ENCODE measurements at regions not wholly inside any gene's neighbourhood (a gene's known extent, or its start where the extent isn't known, plus 50 kb on each side); places are given as distances from the start of the nearest gene placed in this dataset.
"Not testable (repeated sequence)": the region's sequence is repeated elsewhere in the genome, so short reads cannot be mapped to it uniquely, and the experiment has no call there.

DNA sequence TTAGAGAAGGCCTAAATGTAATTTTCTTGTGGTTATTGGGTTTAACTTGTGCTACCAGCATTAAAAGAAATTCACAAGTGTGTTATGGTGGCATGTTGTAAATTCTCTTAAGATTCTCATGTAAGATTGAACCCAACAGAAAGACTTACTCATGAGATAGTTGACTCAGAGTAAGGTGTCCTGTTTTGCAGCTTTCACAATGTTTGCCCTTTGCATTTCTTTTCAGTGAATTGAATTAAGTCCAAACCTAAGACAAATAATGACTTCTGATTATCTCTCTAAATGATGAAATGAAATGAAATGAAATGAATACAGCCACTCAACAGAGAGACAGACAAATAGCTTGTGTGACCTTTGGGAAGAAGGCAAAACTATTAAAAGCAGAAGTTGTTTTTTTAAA lies 1696.9 kb upstream of the WWC1 start:
- no peak for DNase-seq (ENCODE audit: low read depth in 4 of 4, low spot score in 1 of 4)

GRCh38 chr5:166595274-166595951 lies 1696.0 kb upstream of the WWC1 start:
- no peak for DNase-seq (ENCODE audit: low read depth in 4 of 4, low spot score in 1 of 4)

- no peak for DNase-seq (ENCODE audit: low read depth in 4 of 4, low spot score in 1 of 4)
These were observed 1695.4 kb upstream of the WWC1 start for GRCh38 chr5:166596043-166596442.

- DNase-seq (ENCODE audit: low read depth in 4 of 4, low spot score in 1 of 4) = no peak
These were observed 1689.2 kb upstream of the WWC1 start for GRCh38 chr5:166602271-166602670.

GRCh38 chr5:166617507-166617906 lies 1673.9 kb upstream of the WWC1 start:
- DNase-seq (ENCODE audit: low read depth in 4 of 4, low spot score in 1 of 4) = no peak

DNA sequence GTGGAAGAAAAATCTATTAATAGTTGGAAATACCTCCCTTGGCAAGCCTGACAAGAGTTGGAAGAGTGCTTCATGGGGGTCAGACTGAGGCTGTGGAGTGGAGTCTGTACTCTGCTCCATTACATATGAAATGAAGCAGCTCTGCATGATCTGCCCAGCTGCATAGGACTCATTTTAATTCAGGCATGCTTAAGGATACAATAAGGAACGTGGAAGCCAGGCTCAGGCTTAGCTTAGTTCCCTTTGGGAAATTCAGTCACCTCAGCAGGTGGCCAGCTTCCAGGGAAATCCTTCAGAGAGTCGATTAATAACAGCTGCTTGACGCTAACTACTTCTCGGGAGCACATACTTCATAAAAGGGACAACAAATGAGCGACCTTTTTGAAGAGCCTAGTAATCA lies 1672.9 kb upstream of the WWC1 start:
- DNase-seq (ENCODE audit: low read depth in 4 of 4, low spot score in 1 of 4) = no peak

GRCh38 chr5:166624573-166624972 lies 1666.9 kb upstream of the WWC1 start:
- no peak for DNase-seq (ENCODE audit: low read depth in 4 of 4, low spot score in 1 of 4)

- DNase-seq (ENCODE audit: low read depth in 4 of 4, low spot score in 1 of 4) = no peak
These were observed 1666.1 kb upstream of the WWC1 start for GRCh38 chr5:166625210-166625865.

- no peak for DNase-seq (ENCODE audit: low read depth in 4 of 4, low spot score in 1 of 4)
These were observed 1654.2 kb upstream of the WWC1 start for GRCh38 chr5:166637295-166637694.

- DNase-seq (ENCODE audit: low read depth in 4 of 4, low spot score in 1 of 4) = no peak
These were observed 1652.3 kb upstream of the WWC1 start for GRCh38 chr5:166639151-166639550.

DNA sequence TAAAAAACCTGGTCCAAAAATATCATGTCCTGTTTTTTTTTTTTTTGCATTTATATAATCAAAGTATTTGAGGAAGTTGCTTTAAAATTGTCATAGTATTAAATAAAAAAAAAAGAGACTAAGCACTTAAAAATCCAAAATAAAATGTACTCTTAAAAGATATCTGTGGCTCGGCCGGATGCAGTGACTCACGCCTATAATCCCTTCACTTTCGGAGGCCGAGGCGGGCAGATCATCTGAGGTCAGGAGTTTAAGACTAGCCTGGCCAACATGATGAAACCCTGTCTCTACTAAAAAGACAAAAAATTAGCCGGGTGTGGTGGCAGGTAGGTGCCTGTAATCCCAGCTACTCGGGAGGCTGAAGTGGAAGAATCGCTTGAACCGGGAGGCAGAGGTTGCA lies 1651.3 kb upstream of the WWC1 start:
- not testable (repeated sequence) for DNase-seq (ENCODE audit: low read depth in 4 of 4, low spot score in 1 of 4)

GRCh38 chr5:166648736-166649135 lies 1642.7 kb upstream of the WWC1 start:
- no peak for DNase-seq (ENCODE audit: low read depth in 4 of 4, low spot score in 1 of 4)

GRCh38 chr5:166649676-166650075 lies 1641.8 kb upstream of the WWC1 start:
- no peak for DNase-seq (ENCODE audit: low read depth in 4 of 4, low spot score in 1 of 4)

DNA sequence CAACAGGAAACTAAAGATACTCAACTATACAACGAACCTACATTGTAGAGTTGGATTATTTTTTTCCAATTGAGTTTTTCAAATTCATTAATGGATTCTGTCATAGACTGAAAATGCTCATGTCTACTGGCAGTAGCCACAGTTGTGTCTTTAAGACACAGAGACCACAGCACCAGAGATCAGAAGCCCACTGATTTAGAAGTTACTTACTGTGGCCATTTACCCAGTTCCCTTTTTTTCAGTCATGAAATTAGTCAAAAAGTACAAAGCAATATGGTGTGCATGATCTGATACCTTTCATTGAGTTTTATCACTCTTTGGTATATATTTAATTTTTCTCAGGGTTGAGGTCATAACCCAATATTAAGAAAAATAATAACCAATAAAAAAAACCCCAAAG lies 1640.2 kb upstream of the WWC1 start:
- DNase-seq (ENCODE audit: low read depth in 4 of 4, low spot score in 1 of 4) = no peak

- DNase-seq (ENCODE audit: low read depth in 4 of 4, low spot score in 1 of 4) = no peak
These were observed 1619.6 kb upstream of the WWC1 start for GRCh38 chr5:166671811-166672210.

DNA sequence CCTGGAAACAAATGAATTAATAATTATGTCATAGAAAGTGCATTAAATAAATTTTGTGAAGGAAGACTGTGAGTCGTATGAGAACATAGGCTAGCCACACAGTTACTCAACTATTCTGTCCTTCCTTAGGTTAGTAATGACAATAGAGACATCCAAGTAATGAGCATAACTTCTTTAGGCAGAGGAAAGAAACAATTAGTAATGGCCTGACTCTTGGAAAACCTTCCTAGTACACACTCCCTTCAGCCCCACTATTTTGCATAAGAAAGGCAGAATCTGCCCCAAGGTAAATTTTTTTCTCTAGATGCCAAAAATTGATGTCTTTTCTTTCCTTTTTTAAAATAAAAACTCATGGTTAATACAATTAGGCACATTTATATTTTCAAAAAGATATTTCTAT lies 1619.0 kb upstream of the WWC1 start:
- no peak for DNase-seq (ENCODE audit: low read depth in 4 of 4, low spot score in 1 of 4)

GRCh38 chr5:166677891-166678290 lies 1613.6 kb upstream of the WWC1 start:
- DNase-seq (ENCODE audit: low read depth in 4 of 4, low spot score in 1 of 4) = no peak

DNA sequence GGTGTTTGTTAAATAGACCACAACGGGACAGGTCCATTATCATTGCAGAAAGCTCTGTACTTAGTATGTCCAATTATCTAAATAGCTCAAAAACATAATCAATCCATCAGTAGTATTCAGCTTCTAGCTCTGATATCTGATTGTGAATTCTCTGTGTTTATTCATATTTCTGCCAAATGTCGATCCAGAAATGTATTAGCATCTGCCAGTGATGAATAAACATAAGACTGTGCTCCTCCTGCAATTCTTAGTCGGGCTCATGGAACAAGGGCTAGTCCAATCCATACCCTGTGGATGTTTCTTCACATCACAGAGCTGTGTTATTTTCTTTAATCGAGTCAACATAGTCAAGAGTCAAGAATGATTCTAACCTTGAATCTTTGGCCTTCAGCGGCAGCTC lies 1612.1 kb upstream of the WWC1 start:
- DNase-seq (ENCODE audit: low read depth in 4 of 4, low spot score in 1 of 4) = no peak

- DNase-seq (ENCODE audit: low read depth in 4 of 4, low spot score in 1 of 4) = no peak
These were observed 1596.1 kb upstream of the WWC1 start for GRCh38 chr5:166695326-166695725.

DNA sequence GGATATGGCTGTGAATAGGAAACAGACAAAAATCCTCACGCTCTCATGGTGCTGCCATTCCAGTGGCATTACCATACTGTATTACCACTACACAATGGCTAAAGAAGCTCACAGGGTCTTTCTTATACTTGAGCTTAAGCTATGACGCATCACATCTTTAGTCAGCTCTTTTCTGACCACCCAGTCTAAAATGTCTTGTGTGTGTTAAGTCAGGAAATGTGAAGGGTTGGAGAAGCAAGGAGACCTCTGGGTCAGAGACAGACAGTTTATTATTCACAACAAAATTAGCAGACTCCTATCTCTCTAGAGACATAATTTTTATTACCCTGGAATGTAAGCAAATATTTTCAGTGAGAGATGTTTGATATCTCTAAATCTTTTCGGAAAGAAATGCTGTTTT lies 1583.2 kb upstream of the WWC1 start:
- no peak for DNase-seq (ENCODE audit: low read depth in 4 of 4, low spot score in 1 of 4)

- DNase-seq (ENCODE audit: low read depth in 4 of 4, low spot score in 1 of 4) = no peak
These were observed 1581.8 kb upstream of the WWC1 start for GRCh38 chr5:166709691-166710090.

- DNase-seq (ENCODE audit: low read depth in 4 of 4, low spot score in 1 of 4) = no peak
These were observed 1581.2 kb upstream of the WWC1 start for GRCh38 chr5:166710271-166710670.
